Lung (tissue), 11 donors: ENCODE measurements at regions not wholly inside any gene's neighbourhood (a gene's known extent, or its start where the extent isn't known, plus 50 kb on each side); places are given as distances from the start of the nearest gene placed in this dataset.

ENCODE experiments used
- ATAC-seq: fragments of 200-7000 bp; cut with Tn5 transposase; one replicate; pipeline ENCODE4 v1.9.1; 2020; ENCODE audit warnings: moderate number of reproducible peaks; ENCODE audit not compliant: insufficient read depth, low FRiP score
- DNase-seq, 3 donors: peaks; one replicate each; pipeline ENCODE4 v3.0.0-alpha.2; 2013 to 2017
- H3K27ac ChIP-seq, 2 donors: one replicate each; pipeline ENCODE4 v1.5.1; 2013; ENCODE audit warnings: mild to moderate bottlenecking in 2 of 2, moderate library complexity in 2 of 2, control low read depth in 1 of 2, inconsistent platforms in 1 of 2, low read depth in 1 of 2, low read length in 1 of 2
- H3K27me3 ChIP-seq, 3 donors: one replicate each; pipeline ENCODE4 v1.5.1; 2013; ENCODE audit warnings: low read length in 2 of 3; ENCODE audit not compliant: control insufficient read depth in 3 of 3, insufficient read depth in 3 of 3
- H3K36me3 ChIP-seq, 4 donors: one replicate each; pipeline ENCODE4 v1.5.1; 2013; ENCODE audit warnings: low read length in 4 of 4, mild to moderate bottlenecking in 1 of 4, moderate library complexity in 1 of 4; ENCODE audit not compliant: control insufficient read depth in 4 of 4, insufficient read depth in 4 of 4
- H3K4me1 ChIP-seq, 5 donors: one replicate each; pipeline ENCODE4 v1.5.1; 2013; ENCODE audit warnings: low read length in 5 of 5, mild to moderate bottlenecking in 2 of 5, moderate library complexity in 1 of 5; ENCODE audit not compliant: control insufficient read depth in 5 of 5, insufficient read depth in 5 of 5
- H3K4me3 ChIP-seq: one replicate; pipeline ENCODE4 v1.5.1; 2013; ENCODE audit warnings: mild to moderate bottlenecking, control low read depth, moderate library complexity
- H3K9ac ChIP-seq, 2 donors: one replicate each; pipeline ENCODE4 v1.5.1; 2013; ENCODE audit warnings: low read length in 2 of 2, control low read depth in 1 of 2; ENCODE audit not compliant: insufficient read depth in 1 of 2
- H3K9me3 ChIP-seq, 4 donors: one replicate each; pipeline ENCODE4 v1.5.1; 2013; ENCODE audit warnings: low read length in 3 of 4, mild to moderate bottlenecking in 1 of 4, moderate library complexity in 1 of 4; ENCODE audit not compliant: control insufficient read depth in 4 of 4, insufficient read depth in 3 of 4
- CTCF ChIP-seq: IDR thresholded peaks from 2 replicates; pipeline ENCODE4 v1.5.1; 2012; ENCODE audit warnings: mild to moderate bottlenecking; ENCODE audit errors: control extremely low read depth, extremely low read depth
- WGBS, 2 donors: extraction: QIAGEN DNeasy Blood & Tissue Kit; methylation state at CpG; one replicate each; pipeline ENCODE4 v1.1.7; 2013; 5-methylcytosine and 5-hydroxymethylcytosine counted together
- donor health status: control.
- donor health status: control.
- donor health status: Bipolar disorder and iron deficiency.
- donor health status: healthy.
- donor health status: DM: yes; HTN: yes; CAD: no.

- no peaks in the 10 kb centered on the region for H3K9me3 ChIP-seq
- no peak overlapping the region for H3K9ac ChIP-seq
- ATAC-seq: no peak
- no peak for TF ChIP-seq CTCF
- H3K36me3 ChIP-seq: no peaks in the 10 kb centered on the region
- H3K4me3 ChIP-seq: no peak overlapping the region
- H3K27me3 ChIP-seq: peaks cover 0 to 6% (median 0%) of the 10 kb centered on the region in 3 donors
- H3K27ac ChIP-seq: no peak overlapping the region
- DNase-seq: no peak
- peaks cover 0 to 25% (median 15%) of the 10 kb centered on the region in 5 donors for H3K4me1 ChIP-seq
Measured at GRCh38 chr14:38882533-38882932, 220.5 kb downstream of the SEC23A start.

- Histone ChIP-seq H3K9ac (no peak overlapping the region), H3K36me3 (no peaks in the 10 kb centered on the region), H3K27ac (peak overlapping the region in 1 of 2 donors; percentile 31), H3K4me3 (no peak overlapping the region), H3K9me3 (no peaks in the 10 kb centered on the region), H3K27me3 (peaks cover 0 to 6% (median 0%) of the 10 kb centered on the region in 3 donors), H3K4me1 (peaks cover 2 to 25% (median 15%) of the 10 kb centered on the region in 5 donors)
- no peak for TF ChIP-seq CTCF
- peak; percentile 62 to 94 (median 93) for DNase-seq
- ATAC-seq: no peak
- WGBS, 2 donors: 48 to 55% methylated on average over 3 of the region's 3 CpGs
Measured at GRCh38 chr14:38880643-38881524, 222.2 kb downstream of the SEC23A start.

- H3K27me3 ChIP-seq: peaks cover 0 to 4% (median 0%) of the 10 kb centered on the region in 3 donors
- ATAC-seq (no peak), DNase-seq (no peak)
- no peak for TF ChIP-seq CTCF
- H3K36me3 ChIP-seq: no peaks in the 10 kb centered on the region
- H3K27ac ChIP-seq: no peak overlapping the region
- no peak overlapping the region for H3K9ac ChIP-seq
- WGBS, 2 donors: 36 to 65% methylated on average over 3 of the region's 3 CpGs
- no peaks in the 10 kb centered on the region for H3K9me3 ChIP-seq
- H3K4me3 ChIP-seq: no peak overlapping the region
- H3K4me1 ChIP-seq: peaks cover 2 to 25% (median 15%) of the 10 kb centered on the region in 5 donors
Measured at GRCh38 chr14:38877744-38878388, 225.2 kb downstream of the SEC23A start.
